ENCODE measurements at regions not wholly inside any gene's neighbourhood (a gene's known extent, or its start where the extent isn't known, plus 50 kb on each side); places are given as distances from the start of the nearest gene placed in this dataset.

DNA sequence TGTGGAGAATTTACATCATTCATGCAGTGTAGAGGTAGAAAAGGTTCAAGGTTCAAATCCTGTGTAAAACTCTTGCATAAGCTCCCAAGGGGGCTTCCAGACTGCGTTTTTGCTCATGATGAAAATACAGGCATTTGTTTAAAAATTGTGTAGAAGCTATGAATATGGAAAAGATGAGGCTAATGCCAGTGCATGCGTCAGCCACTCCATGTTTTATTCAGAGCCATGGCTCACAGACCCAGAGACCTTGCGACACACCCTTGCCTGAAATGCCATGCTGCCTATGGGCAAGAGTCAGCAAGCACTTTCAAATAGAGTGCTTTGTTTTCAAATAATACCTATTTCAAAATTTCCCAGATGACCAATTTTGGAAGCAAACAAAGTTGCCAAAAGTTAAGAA is 262.3 kb downstream of the TRIB2 start:
- TF ChIP-seq, protein P1, sequence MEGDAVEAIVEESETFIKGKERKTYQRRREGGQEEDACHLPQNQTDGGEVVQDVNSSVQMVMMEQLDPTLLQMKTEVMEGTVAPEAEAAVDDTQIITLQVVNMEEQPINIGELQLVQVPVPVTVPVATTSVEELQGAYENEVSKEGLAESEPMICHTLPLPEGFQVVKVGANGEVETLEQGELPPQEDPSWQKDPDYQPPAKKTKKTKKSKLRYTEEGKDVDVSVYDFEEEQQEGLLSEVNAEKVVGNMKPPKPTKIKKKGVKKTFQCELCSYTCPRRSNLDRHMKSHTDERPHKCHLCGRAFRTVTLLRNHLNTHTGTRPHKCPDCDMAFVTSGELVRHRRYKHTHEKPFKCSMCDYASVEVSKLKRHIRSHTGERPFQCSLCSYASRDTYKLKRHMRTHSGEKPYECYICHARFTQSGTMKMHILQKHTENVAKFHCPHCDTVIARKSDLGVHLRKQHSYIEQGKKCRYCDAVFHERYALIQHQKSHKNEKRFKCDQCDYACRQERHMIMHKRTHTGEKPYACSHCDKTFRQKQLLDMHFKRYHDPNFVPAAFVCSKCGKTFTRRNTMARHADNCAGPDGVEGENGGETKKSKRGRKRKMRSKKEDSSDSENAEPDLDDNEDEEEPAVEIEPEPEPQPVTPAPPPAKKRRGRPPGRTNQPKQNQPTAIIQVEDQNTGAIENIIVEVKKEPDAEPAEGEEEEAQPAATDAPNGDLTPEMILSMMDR (IDR thresholded peaks at IDR 0.05 in 4 of 5, conservative IDR thresholded peaks at IDR 0.05 in 1 of 5), result no peak
- TF ChIP-seq POLR2A (IDR thresholded peaks at IDR 0.05), result no peak

Data from gastrocnemius medialis (tissue), 4 donors.